ENCODE measurements at regions not wholly inside any gene's neighbourhood (a gene's known extent, or its start where the extent isn't known, plus 50 kb on each side); places are given as distances from the start of the nearest gene placed in this dataset.

DNA sequence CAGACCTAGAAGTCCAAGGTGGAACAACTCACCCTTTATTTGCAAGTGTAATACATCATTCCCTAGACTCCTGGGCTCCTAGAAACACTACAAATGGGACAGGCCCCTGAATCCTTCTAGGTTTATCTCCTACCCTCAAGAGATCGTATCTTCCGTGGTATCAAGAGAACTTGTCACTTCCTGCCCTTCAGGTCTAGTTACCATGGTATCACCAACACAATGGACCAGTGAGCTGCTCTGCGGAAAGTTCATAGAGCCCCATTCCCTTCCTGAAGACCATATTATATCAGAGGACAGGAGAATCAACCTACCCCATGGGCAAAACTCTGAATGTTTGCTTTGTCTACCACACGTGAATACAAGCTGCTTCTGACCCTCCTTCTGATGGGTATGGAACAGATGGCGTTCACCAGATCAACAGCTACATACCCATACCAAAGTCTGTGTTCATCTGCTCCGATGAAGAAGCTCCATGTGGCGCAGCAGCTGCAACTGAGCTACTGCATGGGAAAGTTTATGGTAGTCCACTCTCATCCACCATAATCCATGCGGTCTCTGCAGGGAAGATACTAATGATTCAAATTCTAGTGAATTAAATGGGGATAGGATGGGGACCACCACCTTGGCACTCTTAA, 84.6 kb upstream of the KLF13 start:
- no peak for TF ChIP-seq POLR2A (IDR thresholded peaks at IDR 0.05; ENCODE audit: low read length)
- TF ChIP-seq GATA1 (IDR thresholded peaks at IDR 0.05; ENCODE audit: low read depth, low read length) = no peak

All from erythroblast (primary cell).